ENCODE measurements at regions not wholly inside any gene's neighbourhood (a gene's known extent, or its start where the extent isn't known, plus 50 kb on each side); places are given as distances from the start of the nearest gene placed in this dataset.

DNA sequence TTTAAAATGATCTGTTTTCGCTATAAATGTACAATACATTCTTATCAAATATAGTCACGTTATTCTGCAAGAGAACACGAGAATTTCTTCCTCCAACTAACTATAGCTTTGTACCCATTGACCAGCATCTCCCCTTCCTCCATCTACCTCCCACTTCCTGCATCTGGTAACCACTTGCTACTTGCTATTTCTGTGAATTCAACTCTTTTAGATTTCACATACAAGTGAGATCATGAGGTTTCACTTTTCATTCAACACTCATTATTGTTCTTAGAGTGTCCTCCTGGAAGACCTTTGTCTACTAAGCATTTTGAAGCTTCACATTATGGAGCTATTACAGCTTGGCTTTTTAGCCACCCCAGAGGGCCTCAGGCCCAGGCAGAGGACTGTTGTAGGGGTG, 741.3 kb upstream of the FZD8 start:
- DNase-seq = no peak
- Histone ChIP-seq H3K27ac (no peak overlapping the region), H3K36me3 (replicated peaks in 1 of 2; ENCODE audit: insufficient read depth in 1 of 2, low read depth in 2 of 2) (no peaks in the 10 kb centered on the region), H3K27me3 (no peaks in the 10 kb centered on the region), H3K4me1 (no peaks in the 10 kb centered on the region), H3K9me3 (no peaks in the 10 kb centered on the region), H3K4me3 (no peak overlapping the region)
- intact Hi-C loops (cut with DNase I) = no loop called here
- ATAC-seq = no peak
- no peak for TF ChIP-seq POLR2A (IDR thresholded peaks at IDR 0.05)
- TF ChIP-seq CTCF (IDR thresholded peaks at IDR 0.05) = no peak
- 81 to 87% methylated on average over 3 of the region's 3 CpGs for WGBS, 2 donors

GRCh38 chr10:36381748-36382147, 739.7 kb upstream of the FZD8 start:
- intact Hi-C loops (cut with DNase I) = no loop called here
- Histone ChIP-seq H3K36me3 (replicated peaks in 1 of 2; ENCODE audit: insufficient read depth in 1 of 2, low read depth in 2 of 2) (no peaks in the 10 kb centered on the region), H3K27me3 (no peaks in the 10 kb centered on the region), H3K9me3 (no peaks in the 10 kb centered on the region), H3K27ac (no peak overlapping the region), H3K4me1 (no peaks in the 10 kb centered on the region), H3K4me3 (no peak overlapping the region)
- ATAC-seq (no peak), DNase-seq (no peak)
- WGBS, 2 donors = 0 to 22% methylated on average over 1 of the region's 1 CpG
- TF ChIP-seq POLR2A (IDR thresholded peaks at IDR 0.05) (no peak), CTCF (IDR thresholded peaks at IDR 0.05) (no peak)

- H3K27ac ChIP-seq = no peak overlapping the region
- DNase-seq = no peak
- H3K4me3 ChIP-seq = no peak overlapping the region
- H3K27me3 ChIP-seq = no peaks in the 10 kb centered on the region
- intact Hi-C loops (cut with DNase I) = no loop called here
- no peaks in the 10 kb centered on the region for H3K9me3 ChIP-seq
- ATAC-seq = no peak
- no peaks in the 10 kb centered on the region for H3K4me1 ChIP-seq
- WGBS, 2 donors = 42 to 56% methylated on average over 2 of the region's 2 CpGs
- H3K36me3 ChIP-seq (replicated peaks in 1 of 2; ENCODE audit: insufficient read depth in 1 of 2, low read depth in 2 of 2) = no peaks in the 10 kb centered on the region
- TF ChIP-seq CTCF (IDR thresholded peaks at IDR 0.05) (no peak), POLR2A (IDR thresholded peaks at IDR 0.05) (no peak)
Observed at GRCh38 chr10:36380538-36380937, 738.4 kb upstream of the FZD8 start.

- Histone ChIP-seq H3K27me3 (no peaks in the 10 kb centered on the region), H3K4me3 (no peak overlapping the region), H3K27ac (no peak overlapping the region), H3K36me3 (replicated peaks in 1 of 2; ENCODE audit: insufficient read depth in 1 of 2, low read depth in 2 of 2) (no peaks in the 10 kb centered on the region), H3K9me3 (no peaks in the 10 kb centered on the region), H3K4me1 (no peaks in the 10 kb centered on the region)
- intact Hi-C loops (cut with DNase I) = no loop called here
- TF ChIP-seq CTCF (IDR thresholded peaks at IDR 0.05) = no peak
- TF ChIP-seq POLR2A (IDR thresholded peaks at IDR 0.05) = no peak
- no peak for ATAC-seq
- WGBS, 2 donors = 64 to 90% methylated on average over 3 of the region's 3 CpGs
- DNase-seq = no peak
Observed at GRCh38 chr10:36375107-36375506, 733.0 kb upstream of the FZD8 start.

GRCh38 chr10:36373424-36374096, 731.5 kb upstream of the FZD8 start:
- no peaks in the 10 kb centered on the region for H3K9me3 ChIP-seq
- no peaks in the 10 kb centered on the region for H3K4me1 ChIP-seq
- 41 to 47% methylated on average over 8 of the region's 8 CpGs for WGBS, 2 donors
- H3K27ac ChIP-seq = no peak overlapping the region
- TF ChIP-seq CTCF (IDR thresholded peaks at IDR 0.05) = no peak
- TF ChIP-seq POLR2A (IDR thresholded peaks at IDR 0.05) = no peak
- intact Hi-C loops (cut with DNase I) = no loop called here
- no peak for DNase-seq
- H3K27me3 ChIP-seq = no peaks in the 10 kb centered on the region
- no peaks in the 10 kb centered on the region for H3K36me3 ChIP-seq (replicated peaks in 1 of 2; ENCODE audit: insufficient read depth in 1 of 2, low read depth in 2 of 2)
- no peak for ATAC-seq
- no peak overlapping the region for H3K4me3 ChIP-seq
